Epithelial cell of esophagus (primary cell): ENCODE measurements at regions not wholly inside any gene's neighbourhood (a gene's known extent, or its start where the extent isn't known, plus 50 kb on each side); places are given as distances from the start of the nearest gene placed in this dataset.

ENCODE experiments used
- DNase-seq: peaks from one replicate; pipeline ENCODE4 v3.0.0; 2010; ENCODE audit warnings: low read depth
- H3K4me3 ChIP-seq: 2 replicates; pipeline ENCODE4 v1.5.1; 2011; ENCODE audit warnings: mild to moderate bottlenecking, low read length, control low read depth
- CTCF ChIP-seq: IDR thresholded peaks from 2 replicates; pipeline ENCODE4 v1.5.1; 2011; ENCODE audit warnings: low read depth, mild to moderate bottlenecking, low read length, control low read depth, inconsistent platforms; ENCODE audit not compliant: insufficient read depth; ENCODE audit errors: missing control alignments

DNA sequence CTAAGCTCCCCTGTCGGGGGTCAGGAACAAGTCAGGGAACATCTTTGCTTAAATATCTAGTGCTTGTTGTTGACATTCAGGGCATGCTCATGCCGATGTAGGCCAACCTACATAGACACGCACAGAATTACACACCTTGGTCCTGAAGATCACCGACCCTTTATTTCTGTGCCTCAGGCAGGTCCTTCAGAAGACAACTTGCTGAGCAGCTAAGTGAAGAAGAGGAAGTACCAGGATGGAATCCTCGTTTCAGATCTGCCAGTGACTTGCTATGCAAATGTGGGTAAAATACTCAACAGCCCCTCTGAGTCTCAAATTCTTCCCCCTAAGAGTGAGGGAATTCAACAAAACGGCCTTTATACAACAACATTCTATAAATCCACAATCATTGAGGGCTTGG is 494.7 kb downstream of the BCL11A start:
- no peak overlapping the region for H3K4me3 ChIP-seq
- no peak for DNase-seq
- no peak for TF ChIP-seq CTCF

DNA sequence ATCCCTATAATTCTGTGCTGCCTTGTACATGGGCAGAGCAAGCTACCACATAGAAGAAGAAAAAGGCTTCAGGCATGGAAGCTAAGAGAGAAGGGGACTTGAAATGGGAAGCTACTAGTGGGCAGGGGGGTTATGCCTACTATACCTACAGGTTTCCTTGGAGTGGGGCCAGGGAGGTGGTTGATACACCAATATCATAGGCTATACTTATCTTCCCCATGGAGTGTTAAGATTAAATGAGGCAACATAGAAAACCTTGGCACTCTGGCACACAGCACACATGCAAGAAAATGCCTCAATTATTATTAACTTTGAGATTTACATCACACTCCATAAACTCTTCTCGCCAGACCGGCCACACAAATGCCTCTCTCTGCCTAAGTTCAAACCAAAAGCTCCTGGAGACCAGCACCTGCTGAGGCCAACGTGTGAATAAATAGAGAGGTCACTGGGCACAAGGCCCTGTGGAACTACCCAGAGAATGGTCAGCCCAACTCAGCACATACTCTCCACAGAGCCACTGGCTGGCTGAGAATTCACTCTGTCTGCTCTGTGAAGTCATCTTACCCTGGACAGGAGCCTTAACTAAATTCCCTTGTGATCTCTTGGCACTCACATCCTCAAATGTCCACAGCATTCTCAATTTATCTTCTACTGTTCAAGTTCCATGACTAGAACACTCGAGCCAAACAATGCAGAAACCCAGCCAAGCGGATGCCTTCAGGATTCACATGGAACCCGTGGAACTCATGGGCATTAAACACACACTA is 498.7 kb downstream of the BCL11A start:
- DNase-seq = no peak
- H3K4me3 ChIP-seq = no peak overlapping the region
- no peak for TF ChIP-seq CTCF

GRCh38 chr2:60053791-60054190 is 499.7 kb downstream of the BCL11A start:
- H3K4me3 ChIP-seq = no peak overlapping the region
- DNase-seq = peak; percentile 66
- TF ChIP-seq CTCF = peak; percentile 1

- TF ChIP-seq CTCF = no peak
- DNase-seq = no peak
- no peak overlapping the region for H3K4me3 ChIP-seq
Observed at GRCh38 chr2:60052601-60053000, 500.9 kb downstream of the BCL11A start.

DNA sequence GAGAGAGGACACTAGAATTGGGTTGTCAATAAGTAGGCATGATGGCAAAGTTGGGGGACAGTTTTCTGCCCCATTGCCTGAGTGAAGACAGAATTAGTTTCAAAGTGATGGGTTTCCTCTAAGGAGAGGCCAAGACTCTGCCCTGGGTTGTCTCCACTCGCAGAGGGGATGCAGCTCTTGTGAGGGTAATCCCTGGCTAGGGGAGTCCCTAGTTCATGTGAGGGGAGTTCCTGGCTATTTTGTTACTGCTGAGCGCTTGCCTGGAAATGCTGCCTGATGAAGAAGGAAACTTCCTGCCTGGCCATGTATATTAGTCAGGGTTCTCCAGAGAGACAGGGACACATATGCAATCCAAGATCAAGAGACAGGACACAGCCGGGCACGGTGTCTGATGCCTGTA is 501.5 kb downstream of the BCL11A start:
- DNase-seq = no peak
- TF ChIP-seq CTCF = no peak
- H3K4me3 ChIP-seq = no peak overlapping the region

- DNase-seq = no peak
- TF ChIP-seq CTCF = no peak
Observed at GRCh38 chr2:60047944-60048525, 505.4 kb downstream of the BCL11A start.

DNA sequence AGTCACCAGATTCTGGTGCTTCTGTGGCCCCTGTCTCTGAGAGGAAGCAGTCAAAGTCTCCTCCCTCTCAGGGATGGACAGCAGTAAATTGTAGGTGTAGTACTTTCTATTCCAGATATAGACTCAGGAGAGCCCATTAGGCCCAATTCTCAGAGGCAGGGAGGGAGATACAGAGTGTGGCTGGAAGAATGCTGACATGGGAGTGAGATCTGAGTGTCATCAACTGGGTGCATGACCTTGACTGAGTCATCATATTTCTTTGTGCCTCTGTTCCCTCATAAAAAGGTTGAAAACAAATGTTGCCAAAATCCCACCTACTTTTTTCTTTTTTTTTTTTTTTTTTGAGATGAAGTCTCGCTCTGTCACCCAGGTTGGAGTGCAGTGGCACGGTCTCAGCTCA is 506.1 kb downstream of the BCL11A start:
- H3K4me3 ChIP-seq = no peak overlapping the region
- no peak for TF ChIP-seq CTCF
- DNase-seq = no peak

More at GRCh38 chr2:60047944-60048525, 505.4 kb downstream of the BCL11A start:
- no peak overlapping the region for H3K4me3 ChIP-seq
